Mesendoderm (in vitro differentiated cells): ENCODE measurements at regions not wholly inside any gene's neighbourhood (a gene's known extent, or its start where the extent isn't known, plus 50 kb on each side); places are given as distances from the start of the nearest gene placed in this dataset.

ENCODE experiments used
- DNase-seq: peaks from one replicate; pipeline ENCODE4 v3.0.0; 2013
- H2AK5ac ChIP-seq: 2 replicates; pipeline ENCODE4 v1.6.1; 2013; ENCODE audit warnings: low read length, inconsistent platforms
- H2BK120ac ChIP-seq: 2 replicates; pipeline ENCODE4 v1.6.1; 2013; ENCODE audit warnings: low read depth, mild to moderate bottlenecking, low read length, moderate library complexity, mixed read lengths
- H2BK15ac ChIP-seq: replicated peaks from 2 replicates; pipeline ENCODE4 v1.6.1; 2013; ENCODE audit warnings: low read depth, mild to moderate bottlenecking, moderate library complexity
- H2BK5ac ChIP-seq: 2 replicates; pipeline ENCODE4 v1.6.1; 2013; ENCODE audit warnings: low read length, inconsistent platforms
- H3K18ac ChIP-seq: 2 replicates; pipeline ENCODE4 v1.6.1; 2013; ENCODE audit warnings: mild to moderate bottlenecking, low read length, mixed read lengths
- H3K23ac ChIP-seq: one replicate; pipeline ENCODE4 v1.6.1; 2013; ENCODE audit warnings: low read length
- H3K27ac ChIP-seq: 2 replicates; pipeline ENCODE4 v1.5.1; 2013; ENCODE audit warnings: low read depth, mild to moderate bottlenecking, inconsistent platforms, low read length, moderate library complexity
- H3K27me3 ChIP-seq: 2 replicates; pipeline ENCODE4 v1.6.1; 2013; ENCODE audit warnings: low read length, control low read depth, mild to moderate bottlenecking, inconsistent platforms; ENCODE audit not compliant: insufficient read depth, poor library complexity
- H3K36me3 ChIP-seq: 2 replicates; pipeline ENCODE4 v1.6.1; 2013; ENCODE audit warnings: low read length, inconsistent platforms; ENCODE audit not compliant: control insufficient read depth, insufficient read depth
- H3K4ac ChIP-seq: one replicate; pipeline ENCODE4 v1.6.1; 2013; ENCODE audit warnings: low read depth, mild to moderate bottlenecking, low read length, moderate library complexity
- H3K4me1 ChIP-seq: 2 replicates; pipeline ENCODE4 v1.6.1; 2013; ENCODE audit warnings: low read depth, low read length, inconsistent platforms; ENCODE audit not compliant: control insufficient read depth
- H3K4me2 ChIP-seq: 2 replicates; pipeline ENCODE4 v1.6.1; 2013; ENCODE audit warnings: low read length
- H3K4me3 ChIP-seq: 2 replicates; pipeline ENCODE4 v1.5.1; 2013; ENCODE audit warnings: mild to moderate bottlenecking, low read length
- H3K56ac ChIP-seq: one replicate; pipeline ENCODE4 v1.6.1; 2013; ENCODE audit warnings: low read length
- H3K79me1 ChIP-seq: 2 replicates; pipeline ENCODE4 v1.6.1; 2013; ENCODE audit warnings: low read length, inconsistent platforms
- H3K79me2 ChIP-seq: 2 replicates; pipeline ENCODE4 v1.6.1; 2013; ENCODE audit warnings: mild to moderate bottlenecking, low read length; ENCODE audit not compliant: control insufficient read depth, insufficient read depth
- H3K9ac ChIP-seq: 2 replicates; pipeline ENCODE4 v1.6.1; 2013; ENCODE audit warnings: low read length, inconsistent platforms
- H4K5ac ChIP-seq: one replicate; pipeline ENCODE4 v1.6.1; 2013; ENCODE audit warnings: low read length
- H4K8ac ChIP-seq: one replicate; pipeline ENCODE4 v1.6.1; 2013; ENCODE audit warnings: low read depth, mild to moderate bottlenecking, control low read depth, low read length, moderate library complexity
- WGBS: extraction: QIAGEN DNeasy Blood & Tissue Kit; methylation state at CpG from one replicate; pipeline ENCODE4 v1.1.7; 2013; ENCODE audit warnings: low lambda C conversion rate, missing lambda C conversion rate; ENCODE audit not compliant: insufficient coverage; ENCODE audit errors: extremely low coverage; 5-methylcytosine and 5-hydroxymethylcytosine counted together

- H3K27ac ChIP-seq, result no peak overlapping the region
- peak overlapping the region; percentile 17 for H2BK5ac ChIP-seq
- H3K9ac ChIP-seq, result no peak overlapping the region
- H2BK15ac ChIP-seq, result no peak overlapping the region
- H3K4ac ChIP-seq, result no peak overlapping the region
- no peak overlapping the region for H4K5ac ChIP-seq
- no CpG with 5 or more reads among the region's 1 CpG for WGBS
- peak overlapping the region; percentile 46 for H3K18ac ChIP-seq
- no peak overlapping the region for H3K4me2 ChIP-seq
- no peak overlapping the region for H3K56ac ChIP-seq
- no peak for DNase-seq
- H2AK5ac ChIP-seq, result no peak overlapping the region
- no peaks in the 10 kb centered on the region for H3K79me2 ChIP-seq
- H3K4me3 ChIP-seq, result no peak overlapping the region
- H3K36me3 ChIP-seq, result no peaks in the 10 kb centered on the region
- H2BK120ac ChIP-seq, result peak overlapping the region; percentile 1
- peaks cover 1% of the 10 kb centered on the region for H3K4me1 ChIP-seq
- no peaks in the 10 kb centered on the region for H3K79me1 ChIP-seq
- no peak overlapping the region for H3K23ac ChIP-seq
- no peak overlapping the region for H4K8ac ChIP-seq
- no peaks in the 10 kb centered on the region for H3K27me3 ChIP-seq
Measured at GRCh38 chr18:35826477-35826876, 146.0 kb upstream of the RMP24 start.

- H3K9ac ChIP-seq, result no peak overlapping the region
- no peaks in the 10 kb centered on the region for H3K27me3 ChIP-seq
- no peak overlapping the region for H4K8ac ChIP-seq
- DNase-seq, result peak; percentile 80
- no peak overlapping the region for H3K4me3 ChIP-seq
- H3K79me1 ChIP-seq, result no peaks in the 10 kb centered on the region
- no peaks in the 10 kb centered on the region for H3K36me3 ChIP-seq
- H3K18ac ChIP-seq, result no peak overlapping the region
- no peak overlapping the region for H2AK5ac ChIP-seq
- H3K79me2 ChIP-seq, result no peaks in the 10 kb centered on the region
- no peak overlapping the region for H2BK5ac ChIP-seq
- no peak overlapping the region for H3K56ac ChIP-seq
- peak overlapping the region; percentile 33 for H3K27ac ChIP-seq
- no peak overlapping the region for H3K23ac ChIP-seq
- no peak overlapping the region for H4K5ac ChIP-seq
- peaks cover 1% of the 10 kb centered on the region for H3K4me1 ChIP-seq
- no peak overlapping the region for H3K4me2 ChIP-seq
- peak overlapping the region; percentile 1 for H2BK120ac ChIP-seq
- H3K4ac ChIP-seq, result no peak overlapping the region
- no peak overlapping the region for H2BK15ac ChIP-seq
Measured at GRCh38 chr18:35827275-35827902, 145.1 kb upstream of the RMP24 start.

- H4K5ac ChIP-seq, result no peak overlapping the region
- H3K36me3 ChIP-seq, result no peaks in the 10 kb centered on the region
- no peaks in the 10 kb centered on the region for H3K79me1 ChIP-seq
- no peak for DNase-seq
- no peaks in the 10 kb centered on the region for H3K79me2 ChIP-seq
- WGBS, result no CpG with 5 or more reads among the region's 2 CpGs
- peaks cover 1% of the 10 kb centered on the region for H3K4me1 ChIP-seq
- no peak overlapping the region for H2BK5ac ChIP-seq
- H2BK15ac ChIP-seq, result no peak overlapping the region
- no peak overlapping the region for H3K4ac ChIP-seq
- H4K8ac ChIP-seq, result no peak overlapping the region
- no peak overlapping the region for H2AK5ac ChIP-seq
- H3K23ac ChIP-seq, result no peak overlapping the region
- no peaks in the 10 kb centered on the region for H3K27me3 ChIP-seq
- H3K56ac ChIP-seq, result no peak overlapping the region
- H2BK120ac ChIP-seq, result no peak overlapping the region
- peak overlapping the region; percentile 33 for H3K27ac ChIP-seq
- H3K4me2 ChIP-seq, result no peak overlapping the region
- H3K4me3 ChIP-seq, result no peak overlapping the region
- H3K9ac ChIP-seq, result no peak overlapping the region
- H3K18ac ChIP-seq, result no peak overlapping the region
Measured at GRCh38 chr18:35827903-35828275, 144.6 kb upstream of the RMP24 start.

- no peak overlapping the region for H3K27ac ChIP-seq
- H4K8ac ChIP-seq, result no peak overlapping the region
- no peak overlapping the region for H2BK120ac ChIP-seq
- WGBS, result no CpG with 5 or more reads among the region's 2 CpGs
- H4K5ac ChIP-seq, result no peak overlapping the region
- no peaks in the 10 kb centered on the region for H3K79me1 ChIP-seq
- DNase-seq, result no peak
- no peak overlapping the region for H3K4me3 ChIP-seq
- no peak overlapping the region for H3K18ac ChIP-seq
- no peak overlapping the region for H3K9ac ChIP-seq
- H3K36me3 ChIP-seq, result no peaks in the 10 kb centered on the region
- no peak overlapping the region for H3K23ac ChIP-seq
- H3K4me2 ChIP-seq, result no peak overlapping the region
- no peak overlapping the region for H3K4ac ChIP-seq
- H2AK5ac ChIP-seq, result no peak overlapping the region
- H3K56ac ChIP-seq, result no peak overlapping the region
- H3K27me3 ChIP-seq, result no peaks in the 10 kb centered on the region
- no peak overlapping the region for H2BK15ac ChIP-seq
- no peaks in the 10 kb centered on the region for H3K79me2 ChIP-seq
- H3K4me1 ChIP-seq, result peaks cover 1% of the 10 kb centered on the region
- no peak overlapping the region for H2BK5ac ChIP-seq
Measured at GRCh38 chr18:35828591-35828990, 143.9 kb upstream of the RMP24 start.

GRCh38 chr18:35835366-35835765 is 137.1 kb upstream of the RMP24 start:
- H3K79me2 ChIP-seq, result no peaks in the 10 kb centered on the region
- H3K4ac ChIP-seq, result no peak overlapping the region
- H4K5ac ChIP-seq, result no peak overlapping the region
- no peak overlapping the region for H2BK15ac ChIP-seq
- no peaks in the 10 kb centered on the region for H3K27me3 ChIP-seq
- WGBS, result no CpG with 5 or more reads among the region's 2 CpGs
- H2BK120ac ChIP-seq, result no peak overlapping the region
- H4K8ac ChIP-seq, result no peak overlapping the region
- H2AK5ac ChIP-seq, result no peak overlapping the region
- DNase-seq, result no peak
- H3K79me1 ChIP-seq, result no peaks in the 10 kb centered on the region
- no peak overlapping the region for H3K18ac ChIP-seq
- H2BK5ac ChIP-seq, result no peak overlapping the region
- no peaks in the 10 kb centered on the region for H3K4me1 ChIP-seq
- no peak overlapping the region for H3K23ac ChIP-seq
- H3K4me3 ChIP-seq, result no peak overlapping the region
- no peaks in the 10 kb centered on the region for H3K36me3 ChIP-seq
- H3K9ac ChIP-seq, result no peak overlapping the region
- H3K4me2 ChIP-seq, result no peak overlapping the region
- no peak overlapping the region for H3K56ac ChIP-seq
- no peak overlapping the region for H3K27ac ChIP-seq

GRCh38 chr18:35835833-35836232 is 136.6 kb upstream of the RMP24 start:
- no peaks in the 10 kb centered on the region for H3K27me3 ChIP-seq
- DNase-seq, result no peak
- H3K79me2 ChIP-seq, result no peaks in the 10 kb centered on the region
- H2AK5ac ChIP-seq, result no peak overlapping the region
- no peaks in the 10 kb centered on the region for H3K4me1 ChIP-seq
- no peaks in the 10 kb centered on the region for H3K79me1 ChIP-seq
- no peak overlapping the region for H3K18ac ChIP-seq
- no peaks in the 10 kb centered on the region for H3K36me3 ChIP-seq
- H3K4me2 ChIP-seq, result no peak overlapping the region
- H3K9ac ChIP-seq, result no peak overlapping the region
- H3K27ac ChIP-seq, result no peak overlapping the region
- H2BK5ac ChIP-seq, result no peak overlapping the region
- no CpG with 5 or more reads among the region's 2 CpGs for WGBS
- no peak overlapping the region for H2BK120ac ChIP-seq
- no peak overlapping the region for H2BK15ac ChIP-seq
- H3K56ac ChIP-seq, result no peak overlapping the region
- peak overlapping the region; percentile 13 for H4K8ac ChIP-seq
- no peak overlapping the region for H4K5ac ChIP-seq
- H3K23ac ChIP-seq, result no peak overlapping the region
- H3K4ac ChIP-seq, result no peak overlapping the region
- no peak overlapping the region for H3K4me3 ChIP-seq
